Fibroblast of peridontal ligament (primary cell): ENCODE measurements at regions not wholly inside any gene's neighbourhood (a gene's known extent, or its start where the extent isn't known, plus 50 kb on each side); places are given as distances from the start of the nearest gene placed in this dataset.

Experiments
- DNase-seq: peaks from one replicate; pipeline ENCODE4 v3.0.0-alpha.2; 2010; ENCODE audit errors: extremely low read depth

DNA sequence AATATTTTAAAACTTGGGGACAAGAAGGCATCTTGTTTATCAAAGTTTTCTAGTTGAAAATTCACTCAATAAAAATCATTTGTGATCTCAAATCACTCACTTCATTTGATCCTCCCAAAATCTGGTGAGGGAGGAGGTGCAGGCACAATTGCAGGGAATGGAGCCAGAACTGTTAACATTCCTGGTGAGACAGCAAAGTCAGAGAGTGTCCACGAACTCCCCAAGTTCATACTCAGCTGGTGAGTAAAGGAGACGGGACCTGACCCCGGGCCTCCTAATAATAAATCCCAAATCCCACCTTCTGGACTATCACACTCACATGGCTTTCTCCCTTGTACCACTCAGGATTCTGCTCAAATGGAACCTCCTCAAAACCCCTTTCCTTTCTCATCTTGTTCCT lies 252.3 kb upstream of the LRTM1 start:
- DNase-seq = no peak

DNA sequence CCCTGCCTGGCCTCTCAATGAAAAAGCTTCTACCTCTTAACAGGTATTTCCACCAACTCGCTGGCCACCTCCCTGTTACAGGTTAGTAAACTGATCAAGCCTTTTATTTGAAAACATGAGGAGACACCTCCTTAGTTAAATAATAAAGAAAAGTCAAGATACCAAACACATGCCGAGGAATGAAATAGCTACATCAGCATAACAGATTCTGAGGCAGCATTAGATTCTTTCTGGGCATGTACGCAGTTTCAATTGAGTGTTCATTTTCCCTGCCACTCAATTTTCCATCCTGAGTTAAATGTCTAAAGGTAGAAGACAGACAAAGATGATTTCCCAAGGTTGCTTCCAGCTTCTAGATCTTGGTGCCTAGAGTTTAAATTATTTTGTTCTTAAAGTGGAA lies 250.5 kb upstream of the LRTM1 start:
- no peak for DNase-seq

DNA sequence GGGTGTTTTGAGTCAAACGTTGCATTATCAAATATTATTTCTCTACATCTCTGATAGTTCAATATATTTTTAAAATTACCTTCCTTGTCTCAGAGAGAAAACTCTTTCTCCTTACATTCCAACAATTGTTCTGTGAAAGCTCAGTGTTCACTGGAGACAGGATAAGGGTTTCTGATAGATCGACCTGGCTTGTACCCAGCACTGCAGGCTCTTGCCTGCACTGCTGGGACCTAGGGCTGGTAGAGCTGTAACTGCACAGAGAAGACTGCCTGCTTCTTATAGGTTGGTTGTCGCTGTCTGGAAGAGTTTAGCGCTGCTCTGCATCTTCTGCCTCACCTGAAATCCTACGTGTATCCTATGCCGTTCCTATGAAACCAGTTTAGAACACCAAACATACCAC lies 249.9 kb upstream of the LRTM1 start:
- DNase-seq = no peak

GRCh38 chr3:55175423-55175822 lies 247.6 kb upstream of the LRTM1 start:
- DNase-seq = no peak

- no peak for DNase-seq
Measured at GRCh38 chr3:55174747-55175146, 246.9 kb upstream of the LRTM1 start.

GRCh38 chr3:55173504-55173903 lies 245.6 kb upstream of the LRTM1 start:
- DNase-seq = no peak

DNA sequence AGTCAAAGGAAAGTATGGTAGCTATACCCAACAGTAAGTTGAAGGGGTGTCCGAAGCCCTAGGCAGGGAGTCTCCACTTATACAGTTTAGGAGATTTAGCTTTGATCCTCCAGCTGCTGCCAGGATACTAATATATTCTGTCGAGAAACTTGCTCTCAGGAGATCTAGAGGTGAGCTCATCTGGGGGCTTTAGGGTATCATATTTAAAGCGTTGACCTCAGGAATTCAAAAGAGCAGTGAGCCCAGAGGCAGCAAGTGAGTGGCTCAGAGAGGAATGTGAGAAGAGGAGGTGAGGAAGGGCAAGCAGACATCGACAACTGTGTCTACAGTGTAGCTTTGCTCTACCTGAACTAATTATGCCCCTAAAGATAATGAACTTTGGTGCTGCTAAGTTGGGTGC lies 245.1 kb upstream of the LRTM1 start:
- no peak for DNase-seq

GRCh38 chr3:55170444-55170843 lies 242.6 kb upstream of the LRTM1 start:
- DNase-seq = no peak

DNA sequence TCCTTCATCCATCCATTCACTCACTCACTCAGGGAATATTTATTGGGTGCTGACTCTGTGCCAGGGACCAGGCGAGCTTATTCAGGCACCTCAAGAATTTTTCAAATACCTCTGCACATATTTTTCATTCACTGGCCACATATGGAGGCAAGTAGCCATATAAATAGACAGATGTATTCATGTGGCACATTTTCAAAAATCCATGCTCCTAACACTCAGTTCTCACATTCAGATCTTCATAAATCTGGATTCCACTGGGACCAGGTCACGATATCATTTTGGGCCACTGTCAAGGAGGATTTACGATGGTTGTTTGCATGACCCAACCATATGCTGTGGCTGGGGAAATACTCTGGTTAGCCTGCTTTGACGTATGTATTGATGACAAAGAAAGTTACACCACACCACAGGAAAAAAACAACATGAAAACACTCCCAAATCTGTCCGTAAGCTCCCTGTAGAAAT lies 241.8 kb upstream of the LRTM1 start:
- peak; percentile 97 for DNase-seq

GRCh38 chr3:55169161-55169560 lies 241.3 kb upstream of the LRTM1 start:
- no peak for DNase-seq

GRCh38 chr3:55167586-55168317 lies 239.9 kb upstream of the LRTM1 start:
- DNase-seq = peak; percentile 61

DNA sequence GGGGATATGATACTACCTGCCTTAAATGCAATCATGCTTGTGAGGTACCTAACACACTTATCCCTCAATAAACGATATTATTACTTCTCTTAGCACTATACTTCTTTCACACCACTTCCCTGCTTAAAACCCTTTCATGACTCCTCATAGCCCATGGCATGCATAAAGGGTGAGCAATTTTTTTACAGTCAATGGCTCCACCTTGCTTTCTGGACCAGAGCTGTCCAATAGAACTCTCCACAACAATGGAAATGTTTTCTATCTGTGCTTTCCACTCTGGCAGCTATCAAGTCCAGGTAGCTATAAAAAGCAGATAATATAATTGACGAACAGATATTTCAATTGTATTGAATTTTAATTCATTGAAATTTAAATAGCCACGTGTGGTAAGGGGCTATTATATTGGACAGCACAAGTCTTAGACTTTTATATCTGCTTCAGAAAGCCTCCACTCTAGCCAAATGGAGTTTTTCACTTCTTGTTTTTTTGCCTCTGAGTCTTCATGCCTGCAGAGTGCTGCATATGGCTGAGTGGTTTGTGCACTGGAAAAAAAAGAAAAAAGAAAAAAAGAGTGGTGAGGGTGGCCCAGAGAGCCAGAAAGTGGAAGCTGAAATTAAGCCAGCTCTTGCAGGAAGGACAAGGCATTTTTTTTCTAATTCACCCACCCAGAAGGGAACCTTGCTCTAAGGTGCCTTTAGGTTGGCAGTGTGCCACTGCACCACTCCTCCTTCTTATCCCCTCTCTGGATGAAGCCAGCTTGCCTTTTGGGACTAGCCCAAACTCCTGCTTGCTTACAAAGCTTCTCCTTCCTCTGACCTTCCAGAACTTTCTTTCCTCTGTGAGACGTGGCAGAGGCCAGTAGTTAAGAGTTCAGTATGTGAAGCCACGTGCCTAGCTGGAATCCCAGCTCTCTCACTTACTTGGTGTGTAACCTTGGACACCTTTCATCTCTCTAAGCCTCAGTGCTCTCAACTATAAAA lies 239.0 kb upstream of the LRTM1 start:
- no peak for DNase-seq

DNA sequence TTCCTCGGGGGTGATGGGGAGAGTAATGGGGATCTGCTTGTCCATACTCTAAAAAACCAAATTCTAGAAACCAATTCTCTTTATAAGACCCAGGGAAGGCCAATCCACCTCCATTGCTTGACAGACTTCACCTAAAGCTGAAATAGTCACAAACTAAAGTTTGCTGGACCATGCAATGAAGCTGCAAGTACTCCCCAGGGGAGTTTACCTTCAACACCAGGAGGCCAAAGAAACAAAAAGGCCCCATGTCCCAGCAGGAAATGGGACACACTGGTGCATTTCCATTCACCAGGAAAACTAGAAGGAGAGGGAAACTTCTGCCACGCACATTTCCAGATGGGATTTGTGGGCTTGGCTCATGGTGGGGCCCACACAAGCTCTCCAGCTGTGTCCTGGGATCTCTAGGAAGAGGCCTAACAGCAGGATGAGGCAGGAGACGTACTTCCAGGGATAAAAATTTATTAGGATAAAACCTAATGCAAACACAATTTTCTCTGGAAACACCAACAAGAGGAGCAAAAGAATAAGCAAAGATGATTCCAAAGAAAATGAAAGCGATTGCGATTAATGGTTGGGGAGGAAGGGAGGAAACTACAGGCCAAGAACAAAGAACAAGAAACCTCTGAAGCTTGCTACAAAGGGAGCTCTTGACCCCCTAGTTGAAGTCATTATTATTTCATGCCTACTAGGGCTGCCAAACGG lies 238.0 kb upstream of the LRTM1 start:
- no peak for DNase-seq

- DNase-seq = peak; percentile 69
Measured at GRCh38 chr3:55165278-55165677, 237.4 kb upstream of the LRTM1 start.

- no peak for DNase-seq
Measured at GRCh38 chr3:55164876-55165275, 237.0 kb upstream of the LRTM1 start.

DNA sequence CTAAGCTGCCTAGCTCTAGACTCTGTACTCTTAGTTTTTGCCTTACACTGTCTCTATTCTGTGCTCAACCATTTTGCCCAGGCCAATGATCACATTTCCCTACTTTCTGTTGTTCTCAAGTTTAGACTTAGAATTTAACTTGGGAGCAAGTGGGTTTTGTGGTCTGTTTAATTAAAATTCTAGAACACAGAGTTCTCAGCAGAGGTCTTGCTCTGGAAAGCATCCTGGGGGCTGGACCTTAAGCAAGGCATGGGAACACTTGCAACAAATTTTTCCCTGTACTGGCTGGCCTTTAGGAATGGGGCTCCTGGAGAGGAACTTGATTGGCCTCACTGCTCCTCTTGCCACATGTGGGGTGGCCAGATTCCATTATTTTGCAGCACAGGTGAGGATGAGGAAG lies 236.3 kb upstream of the LRTM1 start:
- DNase-seq = no peak

DNA sequence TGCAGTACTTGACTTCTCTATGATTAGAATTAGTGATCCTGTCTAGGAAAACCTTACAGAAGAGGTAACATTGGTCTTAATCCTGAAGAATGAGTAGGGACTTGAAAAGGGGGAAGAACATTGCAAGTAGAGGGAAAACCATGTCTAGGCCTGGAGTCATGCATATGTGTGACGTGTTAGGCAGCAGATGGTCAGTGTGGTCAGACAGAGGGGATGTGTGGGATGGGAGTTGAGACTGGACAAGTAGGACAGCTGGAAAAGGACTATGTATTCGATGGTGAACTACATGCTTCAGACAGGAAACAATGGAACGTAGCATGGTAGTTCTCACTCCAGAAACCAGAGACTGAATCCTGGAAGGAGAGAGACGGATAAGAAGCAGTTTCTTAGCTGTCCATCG lies 235.6 kb upstream of the LRTM1 start:
- DNase-seq = no peak

DNA sequence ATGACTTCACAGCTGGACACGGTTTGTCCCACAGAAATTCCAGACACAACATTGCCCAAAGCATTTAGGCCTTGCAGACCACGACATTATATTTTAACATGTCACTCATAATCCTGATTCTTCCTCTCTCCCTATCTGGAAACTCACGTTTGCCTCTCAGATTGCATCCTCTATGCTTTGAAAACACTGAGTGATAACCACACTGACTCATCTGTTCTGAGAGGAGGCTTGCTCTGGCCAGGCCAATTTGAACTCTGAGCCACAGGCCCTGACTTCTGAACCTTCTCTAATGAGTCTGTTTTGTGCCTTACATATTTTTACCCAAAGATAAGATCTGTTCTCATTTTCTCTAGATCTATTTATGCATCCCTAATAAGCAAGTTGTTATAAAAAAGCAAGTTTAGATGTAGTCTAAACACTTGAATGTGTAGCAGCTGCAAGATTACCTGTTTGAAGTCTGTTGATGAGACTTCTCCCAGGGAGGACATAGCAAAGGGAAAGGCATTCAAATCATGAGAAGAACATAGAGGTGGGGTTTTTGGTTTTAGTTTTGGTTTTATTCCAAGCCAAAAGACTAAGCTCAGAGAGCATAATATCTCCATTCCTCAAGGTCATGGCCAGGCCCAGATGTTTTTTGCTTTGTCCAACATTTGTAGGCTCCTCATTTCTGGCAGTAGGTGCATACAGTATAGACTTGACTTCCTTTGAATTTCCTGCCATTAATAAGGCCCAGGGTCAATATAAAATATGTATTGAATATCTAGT lies 234.4 kb upstream of the LRTM1 start:
- peak; percentile 58 for DNase-seq

- peak; percentile 43 for DNase-seq
Measured at GRCh38 chr3:55161231-55161630, 233.4 kb upstream of the LRTM1 start.

DNA sequence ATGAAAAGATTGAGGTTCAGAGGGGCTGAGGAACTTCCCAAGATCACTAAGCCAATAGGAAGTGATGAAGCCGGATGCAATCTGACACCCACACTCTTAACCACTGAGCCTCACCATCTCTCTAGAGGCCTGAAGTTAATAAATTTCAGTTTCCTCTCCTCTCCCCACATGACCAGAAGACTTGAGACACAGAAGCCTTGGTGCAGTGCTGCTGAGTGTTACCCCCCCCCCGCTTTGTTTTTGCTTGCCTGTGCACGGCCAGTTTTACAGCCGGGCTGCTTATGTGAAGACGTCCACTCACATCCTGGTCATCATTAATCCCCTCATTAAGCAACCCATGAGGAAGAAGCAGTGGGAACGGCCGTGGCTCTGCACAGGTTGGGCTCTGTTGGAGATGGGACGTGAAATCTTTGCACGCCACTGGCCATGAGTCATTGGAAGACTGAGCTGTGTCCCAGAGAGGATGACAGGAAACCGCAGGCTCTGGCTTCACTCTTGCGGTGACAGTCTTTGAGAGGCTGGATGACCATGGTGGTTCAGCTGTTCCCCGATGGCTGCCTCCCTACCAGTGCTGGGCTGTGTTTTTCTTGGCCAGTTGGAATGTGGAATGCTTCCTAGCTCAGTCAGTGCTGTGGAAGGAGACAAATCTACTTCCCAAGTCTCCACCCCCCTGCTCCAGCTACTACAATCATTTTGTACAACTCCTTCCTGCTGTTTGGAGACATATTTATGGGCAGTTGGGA lies 232.6 kb upstream of the LRTM1 start:
- peak; percentile 91 for DNase-seq

DNA sequence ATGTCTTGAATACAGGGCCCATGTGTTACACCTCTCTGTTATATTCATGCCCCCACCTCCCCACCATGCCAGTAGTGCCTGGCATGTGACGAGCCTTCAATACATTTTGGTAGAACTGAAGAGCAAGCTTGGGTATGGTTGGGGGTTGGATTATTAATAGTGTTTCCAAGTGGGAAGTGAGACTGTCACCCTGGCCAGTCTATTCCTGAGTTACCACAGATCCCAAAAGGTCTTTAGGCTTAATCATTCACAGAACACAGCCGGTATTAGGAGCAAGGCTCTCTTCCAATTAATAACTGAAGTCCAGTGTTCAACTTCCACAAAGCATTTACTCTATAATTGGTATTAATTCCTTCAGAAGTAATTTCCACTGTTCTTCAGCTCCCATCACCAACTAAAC lies 231.9 kb upstream of the LRTM1 start:
- DNase-seq = no peak
